GM23338 (cell line): ENCODE measurements at regions not wholly inside any gene's neighbourhood (a gene's known extent, or its start where the extent isn't known, plus 50 kb on each side); places are given as distances from the start of the nearest gene placed in this dataset.

Experiments
- ATAC-seq: fragments of 200-7000 bp; cut with Tn5 transposase; 3 replicates; pipeline ENCODE4 v1.9.1; 2020
- DNase-seq: peaks from one replicate; pipeline ENCODE4 v3.0.0-alpha.2; 2015; ENCODE audit warnings: low spot score
- H2AFZ ChIP-seq: fragments of 200-600 bp; sonication (generic); 2 replicates; pipeline ENCODE4 v1.8.0; 2016; ENCODE audit warnings: antibody characterized with exemption, mild to moderate bottlenecking, moderate library complexity
- H3F3A ChIP-seq: fragments of 200-600 bp; sonication (generic); replicated peaks from 2 replicates; pipeline ENCODE4 v1.8.0; 2017; ENCODE audit warnings: antibody characterized with exemption, mixed run types, low read depth
- H3K27ac ChIP-seq: fragments of 200-600 bp; sonication (generic); 2 replicates; pipeline ENCODE4 v1.6.1; 2016; ENCODE audit warnings: low read depth
- H3K27me3 ChIP-seq: fragments of 200-600 bp; sonication (generic); 2 replicates; pipeline ENCODE4 v1.8.0; 2016; ENCODE audit warnings: mild to moderate bottlenecking, mixed run types, moderate library complexity; ENCODE audit not compliant: insufficient read depth
- H3K36me3 ChIP-seq: fragments of 200-600 bp; sonication (generic); 2 replicates; pipeline ENCODE4 v1.8.0; 2016; ENCODE audit warnings: mild to moderate bottlenecking; ENCODE audit not compliant: insufficient read depth
- H3K4me1 ChIP-seq: fragments of 200-600 bp; sonication (generic); 2 replicates; pipeline ENCODE4 v1.8.0; 2016; ENCODE audit warnings: mild to moderate bottlenecking, moderate library complexity; ENCODE audit not compliant: insufficient read depth
- H3K4me2 ChIP-seq: fragments of 200-600 bp; sonication (generic); 2 replicates; pipeline ENCODE4 v1.7.1; 2017; ENCODE audit warnings: mixed run types
- H3K4me3 ChIP-seq: fragments of 200-600 bp; sonication (generic); 2 replicates; pipeline ENCODE4 v1.6.1; 2016; ENCODE audit warnings: mixed run types
- H3K79me2 ChIP-seq: fragments of 200-600 bp; sonication (generic); replicated peaks from 2 replicates; pipeline ENCODE4 v1.8.0; 2017; ENCODE audit warnings: mild to moderate bottlenecking; ENCODE audit not compliant: insufficient read depth
- H3K9me2 ChIP-seq: fragments of 200-600 bp; sonication (generic); 2 replicates; pipeline ENCODE4 v1.8.0; 2017; ENCODE audit not compliant: insufficient read depth
- H4K20me1 ChIP-seq: fragments of 200-600 bp; sonication (generic); replicated peaks from 2 replicates; pipeline ENCODE4 v1.8.0; 2017; ENCODE audit warnings: mild to moderate bottlenecking; ENCODE audit not compliant: insufficient read depth
- H3K27ac Mint-ChIP-seq: 2 replicates; pipeline ENCODE4 v1.8.0; 2020; ENCODE audit warnings: inconsistent platforms, mild to moderate bottlenecking, moderate library complexity, mixed read lengths
- H3K27me3 Mint-ChIP-seq: 3 replicates; pipeline ENCODE4 v1.8.0; 2022; ENCODE audit warnings: low read depth, mild to moderate bottlenecking, moderate library complexity, mixed read lengths, inconsistent platforms; ENCODE audit not compliant: insufficient read depth, poor library complexity
- H3K36me3 Mint-ChIP-seq: 3 replicates; pipeline ENCODE4 v1.8.0; 2021; ENCODE audit warnings: low read depth, mild to moderate bottlenecking, inconsistent platforms, moderate library complexity, mixed read lengths
- H3K4me1 Mint-ChIP-seq: 3 replicates; pipeline ENCODE4 v1.8.0; 2020; ENCODE audit warnings: mild to moderate bottlenecking, inconsistent platforms, mixed read lengths
- H3K4me3 Mint-ChIP-seq: 3 replicates; pipeline ENCODE4 v1.8.0; 2021; ENCODE audit warnings: moderate library complexity, mild to moderate bottlenecking, inconsistent platforms, mixed read lengths
- H3K9me3 Mint-ChIP-seq: 3 replicates; pipeline ENCODE4 v1.8.0; 2020; ENCODE audit warnings: moderate library complexity, mild to moderate bottlenecking, inconsistent platforms, mixed read lengths
- EZH2 ChIP-seq: fragments of 200-600 bp; sonication (generic); IDR thresholded peaks from one replicate; pipeline ENCODE4 v1.8.0; 2017; ENCODE audit warnings: antibody characterized with exemption, mild to moderate bottlenecking, low read depth; ENCODE audit not compliant: unreplicated experiment
- ZNF331 ChIP-seq: fragments of 250-450 bp; sonication (Bioruptor Pico); IDR thresholded peaks from 2 replicates; pipeline ENCODE4 v1.5.0; 2020; ENCODE audit warnings: low read depth, mild to moderate bottlenecking, moderate library complexity
- TF ChIP-seq, protein P1 (sequence below): IDR thresholded peaks from one replicate; pipeline ENCODE4 v1.6.1; 2018; ENCODE audit warnings: antibody characterized with exemption; ENCODE audit not compliant: unreplicated experiment
- TF ChIP-seq, protein P2 (sequence below): IDR thresholded peaks from 2 replicates; pipeline ENCODE4 v1.6.1; 2016; ENCODE audit warnings: antibody characterized with exemption
- TF ChIP-seq, protein P3 (sequence below), 2 experiments: fragments of 200-600 bp in 1 of 2; sonication (generic) in 1 of 2; conservative IDR thresholded peaks; 2 replicates each; pipeline versions ENCODE4 v1.5.1 to v1.6.1; 2016 to 2017; ENCODE audit warnings: antibody characterized with exemption in 2 of 2, low read depth in 2 of 2, mild to moderate bottlenecking in 2 of 2, moderate library complexity in 1 of 2

DNA sequence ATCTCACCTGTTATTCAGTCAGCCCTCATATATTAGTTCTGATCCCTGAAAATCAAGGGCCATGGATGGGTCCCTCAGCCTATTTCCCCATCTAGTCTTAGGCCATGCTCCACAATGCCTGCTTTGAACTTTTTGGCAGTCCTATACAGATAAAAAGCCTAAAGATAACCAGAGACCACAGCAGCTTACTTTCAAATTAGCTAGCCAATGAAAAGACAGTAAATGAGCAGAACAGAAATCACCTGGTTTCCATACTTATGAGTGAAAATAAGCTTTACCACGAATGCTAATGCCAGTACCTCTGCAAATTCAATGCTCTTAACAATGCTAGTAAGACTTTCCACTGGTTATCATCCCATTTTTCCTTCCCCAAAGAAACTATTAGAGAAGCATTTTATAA lies 141.6 kb upstream of the SPRED1 start:
- Histone ChIP-seq H3K79me2 (no peaks in the 10 kb centered on the region), H4K20me1 (no peaks in the 10 kb centered on the region), H3K9me2 (peaks cover 13% of the 10 kb centered on the region), H2AFZ (peak overlapping the region; percentile 14; the same call in 1 of the 2 replicates), H3K4me2 (peak overlapping the region; percentile 49), H3K4me3 (no peak overlapping the region), H3F3A (no peaks in the 10 kb centered on the region), H3K27me3 (no peaks in the 10 kb centered on the region), H3K27ac (no peak overlapping the region), H3K4me1 (peaks cover 33% of the 10 kb centered on the region), H3K36me3 (no peaks in the 10 kb centered on the region)
- peaks cover 32% of the 10 kb centered on the region for H3K4me1 Mint-ChIP-seq
- TF ChIP-seq, protein P1, sequence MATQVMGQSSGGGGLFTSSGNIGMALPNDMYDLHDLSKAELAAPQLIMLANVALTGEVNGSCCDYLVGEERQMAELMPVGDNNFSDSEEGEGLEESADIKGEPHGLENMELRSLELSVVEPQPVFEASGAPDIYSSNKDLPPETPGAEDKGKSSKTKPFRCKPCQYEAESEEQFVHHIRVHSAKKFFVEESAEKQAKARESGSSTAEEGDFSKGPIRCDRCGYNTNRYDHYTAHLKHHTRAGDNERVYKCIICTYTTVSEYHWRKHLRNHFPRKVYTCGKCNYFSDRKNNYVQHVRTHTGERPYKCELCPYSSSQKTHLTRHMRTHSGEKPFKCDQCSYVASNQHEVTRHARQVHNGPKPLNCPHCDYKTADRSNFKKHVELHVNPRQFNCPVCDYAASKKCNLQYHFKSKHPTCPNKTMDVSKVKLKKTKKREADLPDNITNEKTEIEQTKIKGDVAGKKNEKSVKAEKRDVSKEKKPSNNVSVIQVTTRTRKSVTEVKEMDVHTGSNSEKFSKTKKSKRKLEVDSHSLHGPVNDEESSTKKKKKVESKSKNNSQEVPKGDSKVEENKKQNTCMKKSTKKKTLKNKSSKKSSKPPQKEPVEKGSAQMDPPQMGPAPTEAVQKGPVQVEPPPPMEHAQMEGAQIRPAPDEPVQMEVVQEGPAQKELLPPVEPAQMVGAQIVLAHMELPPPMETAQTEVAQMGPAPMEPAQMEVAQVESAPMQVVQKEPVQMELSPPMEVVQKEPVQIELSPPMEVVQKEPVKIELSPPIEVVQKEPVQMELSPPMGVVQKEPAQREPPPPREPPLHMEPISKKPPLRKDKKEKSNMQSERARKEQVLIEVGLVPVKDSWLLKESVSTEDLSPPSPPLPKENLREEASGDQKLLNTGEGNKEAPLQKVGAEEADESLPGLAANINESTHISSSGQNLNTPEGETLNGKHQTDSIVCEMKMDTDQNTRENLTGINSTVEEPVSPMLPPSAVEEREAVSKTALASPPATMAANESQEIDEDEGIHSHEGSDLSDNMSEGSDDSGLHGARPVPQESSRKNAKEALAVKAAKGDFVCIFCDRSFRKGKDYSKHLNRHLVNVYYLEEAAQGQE = no peak
- TF ChIP-seq, protein P2, sequence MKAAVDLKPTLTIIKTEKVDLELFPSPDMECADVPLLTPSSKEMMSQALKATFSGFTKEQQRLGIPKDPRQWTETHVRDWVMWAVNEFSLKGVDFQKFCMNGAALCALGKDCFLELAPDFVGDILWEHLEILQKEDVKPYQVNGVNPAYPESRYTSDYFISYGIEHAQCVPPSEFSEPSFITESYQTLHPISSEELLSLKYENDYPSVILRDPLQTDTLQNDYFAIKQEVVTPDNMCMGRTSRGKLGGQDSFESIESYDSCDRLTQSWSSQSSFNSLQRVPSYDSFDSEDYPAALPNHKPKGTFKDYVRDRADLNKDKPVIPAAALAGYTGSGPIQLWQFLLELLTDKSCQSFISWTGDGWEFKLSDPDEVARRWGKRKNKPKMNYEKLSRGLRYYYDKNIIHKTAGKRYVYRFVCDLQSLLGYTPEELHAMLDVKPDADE = no peak
- no peaks in the 10 kb centered on the region for H3K27me3 Mint-ChIP-seq
- H3K9me3 Mint-ChIP-seq = no peaks in the 10 kb centered on the region
- no peak overlapping the region for H3K27ac Mint-ChIP-seq
- DNase-seq = no peak
- H3K4me3 Mint-ChIP-seq = no peak overlapping the region
- H3K36me3 Mint-ChIP-seq = no peaks in the 10 kb centered on the region
- ATAC-seq = no peak

DNA sequence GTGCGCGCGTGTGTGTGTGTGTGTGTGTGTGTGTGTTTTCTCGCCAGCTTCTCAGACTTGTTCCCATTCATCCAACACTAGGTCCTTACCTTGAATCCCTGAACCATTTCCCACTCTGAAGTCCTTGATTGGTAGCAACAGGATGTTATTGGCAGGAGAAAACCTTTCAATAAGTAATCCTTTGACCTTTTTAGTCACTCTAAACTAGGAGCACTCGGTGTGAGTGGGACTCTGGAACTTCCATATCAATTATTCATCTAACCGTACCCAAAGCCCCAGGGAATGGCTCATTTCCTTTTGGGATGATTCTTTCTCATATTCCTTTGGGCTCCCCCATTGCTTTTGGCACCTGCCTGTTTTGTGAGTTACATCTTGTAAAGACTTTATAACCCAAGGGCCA lies 140.2 kb upstream of the SPRED1 start:
- no peaks in the 10 kb centered on the region for H3F3A ChIP-seq
- Mint-ChIP-seq H3K4me1 (peaks cover 32% of the 10 kb centered on the region), H3K4me3 (no peak overlapping the region), H3K27me3 (no peaks in the 10 kb centered on the region), H3K9me3 (no peaks in the 10 kb centered on the region), H3K27ac (0 out of 2 replicates have a peak overlapping the region, but pooled peaks have one; percentile 43), H3K36me3 (no peaks in the 10 kb centered on the region)
- H3K9me2 ChIP-seq = peaks cover 13% of the 10 kb centered on the region
- no peak for DNase-seq
- ATAC-seq = no peak
- H2AFZ ChIP-seq = peak overlapping the region; percentile 84; the same call in 1 of the 2 replicates
- H3K27me3 ChIP-seq = no peaks in the 10 kb centered on the region
- H3K27ac ChIP-seq = no peak overlapping the region
- H3K79me2 ChIP-seq = no peaks in the 10 kb centered on the region
- H3K36me3 ChIP-seq = no peaks in the 10 kb centered on the region
- TF ChIP-seq, protein P3, sequence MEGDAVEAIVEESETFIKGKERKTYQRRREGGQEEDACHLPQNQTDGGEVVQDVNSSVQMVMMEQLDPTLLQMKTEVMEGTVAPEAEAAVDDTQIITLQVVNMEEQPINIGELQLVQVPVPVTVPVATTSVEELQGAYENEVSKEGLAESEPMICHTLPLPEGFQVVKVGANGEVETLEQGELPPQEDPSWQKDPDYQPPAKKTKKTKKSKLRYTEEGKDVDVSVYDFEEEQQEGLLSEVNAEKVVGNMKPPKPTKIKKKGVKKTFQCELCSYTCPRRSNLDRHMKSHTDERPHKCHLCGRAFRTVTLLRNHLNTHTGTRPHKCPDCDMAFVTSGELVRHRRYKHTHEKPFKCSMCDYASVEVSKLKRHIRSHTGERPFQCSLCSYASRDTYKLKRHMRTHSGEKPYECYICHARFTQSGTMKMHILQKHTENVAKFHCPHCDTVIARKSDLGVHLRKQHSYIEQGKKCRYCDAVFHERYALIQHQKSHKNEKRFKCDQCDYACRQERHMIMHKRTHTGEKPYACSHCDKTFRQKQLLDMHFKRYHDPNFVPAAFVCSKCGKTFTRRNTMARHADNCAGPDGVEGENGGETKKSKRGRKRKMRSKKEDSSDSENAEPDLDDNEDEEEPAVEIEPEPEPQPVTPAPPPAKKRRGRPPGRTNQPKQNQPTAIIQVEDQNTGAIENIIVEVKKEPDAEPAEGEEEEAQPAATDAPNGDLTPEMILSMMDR (conservative IDR thresholded peaks at IDR 0.05; ENCODE audit: low read depth in 2 of 2) = no peak
- TF ChIP-seq EZH2 = no peak
- TF ChIP-seq ZNF331 = no peak
- no peaks in the 10 kb centered on the region for H4K20me1 ChIP-seq
- no peak overlapping the region for H3K4me2 ChIP-seq
- H3K4me1 ChIP-seq = peaks cover 33% of the 10 kb centered on the region
- no peak overlapping the region for H3K4me3 ChIP-seq
